ENCODE measurements at regions not wholly inside any gene's neighbourhood (a gene's known extent, or its start where the extent isn't known, plus 50 kb on each side); places are given as distances from the start of the nearest gene placed in this dataset.

GRCh38 chr22:34763496-34763895, 302.5 kb upstream of the ISX start:
- Mint-ChIP-seq H3K4me3 (no peak overlapping the region), H3K27me3 (ENCODE audit: low read depth) (no peaks in the 10 kb centered on the region), H3K4me1 (peaks cover 8% of the 10 kb centered on the region), H3K27ac (no peak overlapping the region), H3K9me3 (peaks cover 4% of the 10 kb centered on the region), H3K36me3 (no peaks in the 10 kb centered on the region)
- CTCF ChIA-PET: no interaction called here
- no peak for DNase-seq (ENCODE audit: low spot score)
- no peak for ATAC-seq
- TF ChIP-seq ZNF512 (CRISPR knock-in tag; IDR thresholded peaks at IDR 0.05; ENCODE audit: borderline replicate concordance) (no peak), E2F5 (CRISPR knock-in tag; IDR thresholded peaks at IDR 0.05) (no peak), ZBTB21 (CRISPR knock-in tag; IDR thresholded peaks at IDR 0.05; ENCODE audit: borderline replicate concordance) (no peak), EMX1 (CRISPR knock-in tag; IDR thresholded peaks at IDR 0.05) (no peak), ZNF138 (CRISPR knock-in tag; conservative IDR thresholded peaks at IDR 0.05) (no peak)
- POLR2A ChIA-PET: no interaction called here

- H3K27ac Mint-ChIP-seq: no peak overlapping the region
- no peaks in the 10 kb centered on the region for H3K36me3 Mint-ChIP-seq
- DNase-seq (ENCODE audit: low spot score): no peak
- TF ChIP-seq ZNF263 (CRISPR knock-in tag; IDR thresholded peaks at IDR 0.05; ENCODE audit: low read depth) (no peak), RELA (CRISPR knock-in tag; IDR thresholded peaks at IDR 0.05; ENCODE audit: borderline replicate concordance) (no peak), TCF7 (CRISPR knock-in tag; IDR thresholded peaks at IDR 0.05; ENCODE audit: low read depth) (no peak), NR3C1 (CRISPR knock-in tag; conservative IDR thresholded peaks at IDR 0.05; ENCODE audit: low read depth) (no peak), JAZF1 (CRISPR knock-in tag; IDR thresholded peaks at IDR 0.05) (no peak), E2F5 (CRISPR knock-in tag; IDR thresholded peaks at IDR 0.05) (no peak), KAT7 (CRISPR knock-in tag; IDR thresholded peaks at IDR 0.05; ENCODE audit: borderline replicate concordance) (no peak), NR2C2 (CRISPR knock-in tag; IDR thresholded peaks at IDR 0.05) (no peak), NFATC4 (CRISPR knock-in tag; IDR thresholded peaks at IDR 0.05) (no peak), USF2 (CRISPR knock-in tag; IDR thresholded peaks at IDR 0.05) (no peak), CREB1 (CRISPR knock-in tag; IDR thresholded peaks at IDR 0.05) (no peak), OVOL2 (CRISPR knock-in tag; IDR thresholded peaks at IDR 0.05; ENCODE audit: borderline replicate concordance) (no peak), MAX (CRISPR knock-in tag; IDR thresholded peaks at IDR 0.05) (no peak), MXD4 (CRISPR knock-in tag; IDR thresholded peaks at IDR 0.05; ENCODE audit: borderline replicate concordance) (no peak), ETV6 (CRISPR knock-in tag; IDR thresholded peaks at IDR 0.05) (no peak), FOXP4 (CRISPR knock-in tag; IDR thresholded peaks at IDR 0.05) (no peak)
- ChIA-PET POLR2A (no interaction called here), CTCF (no interaction called here)
- no peak for ATAC-seq
- H3K9me3 Mint-ChIP-seq: no peaks in the 10 kb centered on the region
- no peak overlapping the region for H3K4me3 Mint-ChIP-seq
- peaks cover 17% of the 10 kb centered on the region for H3K4me1 Mint-ChIP-seq
- no peaks in the 10 kb centered on the region for H3K27me3 Mint-ChIP-seq (ENCODE audit: low read depth)
Measured at GRCh38 chr22:34765115-34765514, 300.8 kb upstream of the ISX start.

Data from WTC11 (cell line).